Mesenchymal stem cell (in vitro differentiated cells and primary cell): ENCODE measurements at regions not wholly inside any gene's neighbourhood (a gene's known extent, or its start where the extent isn't known, plus 50 kb on each side); places are given as distances from the start of the nearest gene placed in this dataset.

Source experiments
- DNase-seq: peaks from one replicate; pipeline ENCODE4 v3.0.0-alpha.2; 2013
- H2AFZ ChIP-seq: one replicate; pipeline ENCODE4 v1.6.1; 2013; ENCODE audit warnings: low read depth, mild to moderate bottlenecking, control low read depth, inconsistent platforms, low read length, moderate library complexity
- H2AK5ac ChIP-seq: 2 replicates; pipeline ENCODE4 v1.6.1; 2013; ENCODE audit warnings: low read length, moderate library complexity, mild to moderate bottlenecking, inconsistent platforms; ENCODE audit not compliant: severe bottlenecking
- H2BK120ac ChIP-seq: one replicate; pipeline ENCODE4 v1.6.1; 2013; ENCODE audit warnings: low read depth, mild to moderate bottlenecking, inconsistent platforms, low read length, moderate library complexity
- H2BK12ac ChIP-seq, 2 experiments: one replicate each; pipeline ENCODE4 v1.6.1; 2013; ENCODE audit warnings: inconsistent platforms in 2 of 2, low read length in 2 of 2, mild to moderate bottlenecking in 2 of 2, moderate library complexity in 2 of 2, control low read depth in 1 of 2
- H2BK15ac ChIP-seq: one replicate; pipeline ENCODE4 v1.6.1; 2013; ENCODE audit warnings: mild to moderate bottlenecking, low read depth, inconsistent platforms; ENCODE audit not compliant: poor library complexity, severe bottlenecking
- H2BK5ac ChIP-seq: 2 replicates; pipeline ENCODE4 v1.6.1; 2013; ENCODE audit warnings: low read depth, mild to moderate bottlenecking, low read length, control low read depth, inconsistent platforms; ENCODE audit not compliant: poor library complexity, severe bottlenecking
- H3K14ac ChIP-seq, 2 experiments: one replicate each; pipeline ENCODE4 v1.6.1; 2013; ENCODE audit warnings: inconsistent platforms in 2 of 2, low read length in 2 of 2, control low read depth in 1 of 2, mild to moderate bottlenecking in 1 of 2, moderate library complexity in 1 of 2
- H3K18ac ChIP-seq, 2 experiments: one replicate each; pipeline ENCODE4 v1.6.1; 2013; ENCODE audit warnings: inconsistent platforms in 2 of 2, low read length in 2 of 2, control low read depth in 1 of 2, low read depth in 1 of 2, mild to moderate bottlenecking in 1 of 2
- H3K23ac ChIP-seq, 2 experiments: one replicate each; pipeline ENCODE4 v1.6.1; 2013; ENCODE audit warnings: inconsistent platforms in 2 of 2, low read length in 2 of 2, mild to moderate bottlenecking in 2 of 2, moderate library complexity in 2 of 2, control low read depth in 1 of 2
- H3K27ac ChIP-seq: 2 replicates; pipeline ENCODE4 v1.5.1; 2013; ENCODE audit warnings: mild to moderate bottlenecking, moderate library complexity, low read length, control low read depth, inconsistent platforms; ENCODE audit not compliant: poor library complexity, severe bottlenecking
- H3K27me3 ChIP-seq, 2 experiments: 2 replicates each; pipeline versions ENCODE4 v1.6.1 to v1.7.0; 2013; ENCODE audit warnings: low read length in 2 of 2, mild to moderate bottlenecking in 2 of 2, moderate library complexity in 2 of 2, control low read depth in 1 of 2, inconsistent platforms in 1 of 2; ENCODE audit not compliant: control insufficient read depth in 1 of 2, insufficient read depth in 1 of 2
- H3K36me3 ChIP-seq, 2 experiments: 2 replicates each; pipeline versions ENCODE4 v1.6.1 to v1.7.0; 2013; ENCODE audit warnings: low read length in 2 of 2, control low read depth in 1 of 2, inconsistent platforms in 1 of 2, low read depth in 1 of 2, mild to moderate bottlenecking in 1 of 2; ENCODE audit not compliant: insufficient read depth in 2 of 2, control insufficient read depth in 1 of 2
- H3K4ac ChIP-seq, 2 experiments: one replicate each; pipeline ENCODE4 v1.6.1; 2013; ENCODE audit warnings: inconsistent platforms in 2 of 2, low read length in 2 of 2, mild to moderate bottlenecking in 2 of 2, moderate library complexity in 2 of 2, control low read depth in 1 of 2, low read depth in 1 of 2
- H3K4me1 ChIP-seq: 2 replicates; pipeline ENCODE4 v1.6.1; 2013; ENCODE audit warnings: low read depth, low read length, control low read depth; ENCODE audit not compliant: control insufficient read depth, insufficient read depth
- H3K4me2 ChIP-seq: 2 replicates; pipeline ENCODE4 v1.6.1; 2013; ENCODE audit warnings: low read length, mild to moderate bottlenecking, inconsistent platforms; ENCODE audit not compliant: poor library complexity, severe bottlenecking
- H3K4me3 ChIP-seq, 2 experiments: 2 replicates each; pipeline versions ENCODE4 v1.5.1 to v1.7.0; 2013; ENCODE audit warnings: low read length in 2 of 2, mild to moderate bottlenecking in 2 of 2, control low read depth in 1 of 2, low read depth in 1 of 2; ENCODE audit not compliant: insufficient read depth in 1 of 2
- H3K79me1 ChIP-seq: replicated peaks from 2 replicates; pipeline ENCODE4 v1.6.1; 2013; ENCODE audit warnings: mild to moderate bottlenecking, control low read depth, low read length, inconsistent platforms; ENCODE audit not compliant: poor library complexity, severe bottlenecking
- H3K9ac ChIP-seq: 2 replicates; pipeline ENCODE4 v1.7.0; 2013; ENCODE audit warnings: mild to moderate bottlenecking, low read length, moderate library complexity
- H3K9me3 ChIP-seq: 2 replicates; pipeline ENCODE4 v1.7.0; 2013; ENCODE audit warnings: mild to moderate bottlenecking, low read length; ENCODE audit not compliant: control insufficient read depth
- H4K8ac ChIP-seq: one replicate; pipeline ENCODE4 v1.6.1; 2013; ENCODE audit warnings: inconsistent platforms, mild to moderate bottlenecking, low read length, moderate library complexity
- H4K91ac ChIP-seq: one replicate; pipeline ENCODE4 v1.6.1; 2013; ENCODE audit warnings: mild to moderate bottlenecking, low read length, inconsistent platforms
- WGBS: methylation state at CpG from one replicate; pipeline ENCODE4 v1.1.7; 2013; ENCODE audit warnings: mixed read lengths; 5-methylcytosine and 5-hydroxymethylcytosine counted together

DNA sequence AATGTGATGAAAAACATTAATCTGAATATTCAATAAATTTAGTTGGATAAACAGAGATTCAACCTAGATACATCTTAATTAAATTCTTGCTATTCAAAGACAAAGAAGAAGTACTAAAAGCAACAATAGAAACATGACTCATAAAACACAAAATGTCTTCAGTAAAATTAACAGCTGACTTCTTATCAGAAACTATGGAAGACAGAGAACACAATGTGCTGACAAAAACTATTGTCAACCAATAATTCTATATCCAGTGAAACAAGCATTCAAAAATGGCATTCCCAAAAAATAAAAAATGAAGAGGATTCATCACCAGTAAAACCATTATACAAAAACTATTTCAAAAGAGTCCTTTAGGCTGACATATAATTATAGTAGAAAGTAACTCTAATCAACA, 400.5 kb upstream of the SORCS1 start:
- H3K79me1 ChIP-seq = no peaks in the 10 kb centered on the region
- H3K4ac ChIP-seq = no peak overlapping the region
- H3K4me2 ChIP-seq = no peak overlapping the region
- no peak overlapping the region for H3K14ac ChIP-seq
- H2AFZ ChIP-seq = no peak overlapping the region
- no peaks in the 10 kb centered on the region for H3K27me3 ChIP-seq
- H4K91ac ChIP-seq = no peak overlapping the region
- peaks cover 11% of the 10 kb centered on the region for H3K9me3 ChIP-seq
- H2BK120ac ChIP-seq = no peak overlapping the region
- no peak overlapping the region for H3K18ac ChIP-seq
- DNase-seq = no peak
- H2BK5ac ChIP-seq = no peak overlapping the region
- no peaks in the 10 kb centered on the region for H3K36me3 ChIP-seq
- no peaks in the 10 kb centered on the region for H3K4me1 ChIP-seq
- H2AK5ac ChIP-seq = no peak overlapping the region
- no peak overlapping the region for H2BK15ac ChIP-seq
- H4K8ac ChIP-seq = no peak overlapping the region
- no peak overlapping the region for H3K4me3 ChIP-seq
- H3K9ac ChIP-seq = no peak overlapping the region
- H2BK12ac ChIP-seq = no peak overlapping the region
- no peak overlapping the region for H3K23ac ChIP-seq
- H3K27ac ChIP-seq = no peak overlapping the region

DNA sequence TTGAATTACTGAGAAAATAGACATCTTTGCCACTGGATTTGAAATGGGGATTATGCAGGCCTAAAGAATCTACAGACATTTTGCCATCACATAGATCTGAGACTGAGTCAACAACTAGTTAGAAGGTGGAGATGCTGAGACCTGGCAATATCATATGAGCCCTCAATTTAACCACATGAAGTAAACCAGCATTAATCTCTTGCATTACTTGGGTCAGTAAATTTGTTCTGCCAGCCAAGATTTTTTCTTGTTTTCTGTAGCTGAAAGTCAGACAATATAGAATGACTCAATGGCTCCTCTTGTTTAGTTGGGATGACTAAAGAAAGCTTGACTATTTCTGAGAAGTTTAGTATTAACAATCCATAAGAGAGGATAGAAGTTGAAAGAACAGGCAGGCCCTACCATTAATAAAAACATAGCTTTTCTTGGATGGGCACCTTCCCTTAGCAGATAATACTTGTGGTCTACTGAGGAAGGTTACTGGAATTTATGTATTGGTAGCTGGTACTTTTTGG, 396.7 kb upstream of the SORCS1 start:
- Histone ChIP-seq H4K91ac (no peak overlapping the region), H2BK15ac (no peak overlapping the region), H3K4me1 (no peaks in the 10 kb centered on the region), H2AFZ (no peak overlapping the region), H3K9ac (no peak overlapping the region), H3K27ac (no peak overlapping the region), H3K4me3 (no peak overlapping the region), H3K79me1 (no peaks in the 10 kb centered on the region), H3K4me2 (no peak overlapping the region), H2BK5ac (no peak overlapping the region), H4K8ac (no peak overlapping the region), H2BK12ac (no peak overlapping the region), H3K27me3 (no peaks in the 10 kb centered on the region), H2AK5ac (no peak overlapping the region), H3K36me3 (no peaks in the 10 kb centered on the region), H3K9me3 (peaks cover 14% of the 10 kb centered on the region), H3K23ac (no peak overlapping the region), H2BK120ac (no peak overlapping the region), H3K18ac (no peak overlapping the region), H3K4ac (no peak overlapping the region), H3K14ac (no peak overlapping the region)
- no peak for DNase-seq

DNA sequence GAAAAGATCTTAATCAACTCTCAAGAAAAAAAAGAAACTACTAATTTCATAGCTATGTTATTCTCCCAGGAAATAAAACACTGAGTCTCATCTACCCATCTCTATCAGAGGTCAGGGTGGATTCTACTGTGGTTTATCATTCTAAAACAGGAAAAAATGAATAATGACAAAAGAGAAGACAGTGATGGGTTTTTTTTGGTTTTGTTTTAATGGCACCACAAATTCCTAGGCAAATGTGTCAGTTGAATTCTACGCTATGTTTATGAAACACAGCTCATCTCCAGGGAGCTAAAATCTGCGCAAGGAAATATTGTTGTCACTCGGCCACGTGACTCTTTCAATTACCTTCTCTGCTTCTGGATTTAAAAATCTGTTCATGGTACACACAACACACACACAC, 393.4 kb upstream of the SORCS1 start:
- Histone ChIP-seq H2AFZ (no peak overlapping the region), H3K23ac (no peak overlapping the region), H3K27ac (no peak overlapping the region), H3K79me1 (no peaks in the 10 kb centered on the region), H3K14ac (no peak overlapping the region), H3K18ac (peak overlapping the region; percentile 7 to 39), H3K4me3 (no peak overlapping the region), H3K4me2 (no peak overlapping the region), H3K4ac (no peak overlapping the region), H2BK5ac (no peak overlapping the region), H2BK120ac (no peak overlapping the region), H4K8ac (no peak overlapping the region), H2BK15ac (no peak overlapping the region), H3K9me3 (peaks cover 5% of the 10 kb centered on the region), H2BK12ac (no peak overlapping the region), H3K27me3 (no peaks in the 10 kb centered on the region), H3K36me3 (no peaks in the 10 kb centered on the region), H3K9ac (no peak overlapping the region), H4K91ac (no peak overlapping the region), H3K4me1 (no peaks in the 10 kb centered on the region), H2AK5ac (no peak overlapping the region)
- 71% methylated on average over 4 of the region's 4 CpGs for WGBS
- DNase-seq = peak; percentile 15

DNA sequence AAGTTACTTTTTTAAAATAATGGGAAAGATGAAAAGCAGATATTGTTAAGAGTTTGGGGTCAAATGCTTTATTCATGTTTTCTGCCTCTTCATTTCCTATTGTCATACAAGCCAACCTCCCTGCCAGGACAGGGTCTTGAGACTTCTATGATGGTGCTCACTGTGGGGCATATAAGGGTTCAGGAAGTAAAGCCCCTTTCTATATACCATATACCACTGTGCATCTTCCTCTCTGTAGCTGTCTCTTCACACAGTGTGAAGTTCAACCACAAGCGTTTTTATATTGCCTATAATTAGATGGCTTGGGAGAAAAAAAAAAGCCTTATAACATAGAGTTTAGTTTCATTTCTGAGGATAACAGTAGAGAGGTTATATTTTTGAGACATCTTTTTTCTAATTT, 389.8 kb upstream of the SORCS1 start:
- Histone ChIP-seq H3K18ac (no peak overlapping the region), H4K91ac (no peak overlapping the region), H3K23ac (no peak overlapping the region), H2BK5ac (no peak overlapping the region), H3K4me3 (no peak overlapping the region), H3K9ac (no peak overlapping the region), H3K14ac (no peak overlapping the region), H4K8ac (no peak overlapping the region), H3K4ac (no peak overlapping the region), H3K27me3 (no peaks in the 10 kb centered on the region), H3K4me2 (no peak overlapping the region), H3K9me3 (peaks cover 7% of the 10 kb centered on the region), H3K27ac (no peak overlapping the region), H3K36me3 (no peaks in the 10 kb centered on the region), H3K4me1 (no peaks in the 10 kb centered on the region), H2BK15ac (peak overlapping the region; percentile 60), H2AFZ (no peak overlapping the region), H3K79me1 (no peaks in the 10 kb centered on the region), H2AK5ac (no peak overlapping the region), H2BK120ac (no peak overlapping the region), H2BK12ac (peak overlapping the region in 1 of 2 experiments; percentile 63)
- WGBS = no CpG with 5 or more reads among the region's 1 CpG
- no peak for DNase-seq
